PC-9 (cell line): ENCODE measurements at regions not wholly inside any gene's neighbourhood (a gene's known extent, or its start where the extent isn't known, plus 50 kb on each side); places are given as distances from the start of the nearest gene placed in this dataset.

Experiments
- BruUV-seq: library from RNA; stranded (reverse); fragments of 400-500 nt; replicated peaks from 2 replicates; lab custom pipeline; 2021; lab: Mats Ljungman, UMichigan
- CTCF ChIA-PET: fragments of 300-600 bp; sonication (Branson Sonifier 250); formaldehyde crosslinking; loops from one replicate; lab custom pipeline; 2022; ENCODE audit warnings: antibody characterized with exemption; lab: Charles Lee
- POLR2A ChIA-PET: fragments of 300-600 bp; sonication (Branson Sonifier 250); formaldehyde crosslinking; loops from one replicate; lab custom pipeline; 2022; ENCODE audit warnings: antibody characterized with exemption; ENCODE audit not compliant: unreplicated experiment; lab: Charles Lee
- DNase-seq, 2 experiments: peaks; one replicate each; pipeline versions ENCODE4 v3.0.0 to v3.0.0-alpha.2; 2015 to 2022; ENCODE audit warnings: mixed read lengths in 1 of 2
- H2AFZ ChIP-seq: fragments of 200-600 bp; sonication (generic); 2 replicates; pipeline ENCODE4 v1.8.1; 2017; ENCODE audit warnings: antibody characterized with exemption
- H3F3A ChIP-seq: fragments of 200-600 bp; sonication (generic); 2 replicates; pipeline ENCODE4 v1.8.1; 2017; ENCODE audit warnings: antibody characterized with exemption, mild to moderate bottlenecking, low read depth; ENCODE audit not compliant: insufficient read depth
- H3K27ac ChIP-seq: fragments of 200-600 bp; sonication (generic); 2 replicates; pipeline ENCODE4 v1.6.1; 2016; ENCODE audit warnings: mixed run types
- H3K27me3 ChIP-seq: fragments of 200-600 bp; sonication (generic); 2 replicates; pipeline ENCODE4 v1.6.1; 2016; ENCODE audit warnings: low read depth, mixed run types; ENCODE audit not compliant: insufficient read depth
- H3K36me3 ChIP-seq: fragments of 200-600 bp; sonication (generic); 2 replicates; pipeline ENCODE4 v1.6.1; 2016; ENCODE audit warnings: low read depth, mixed run types
- H3K4me1 ChIP-seq: fragments of 200-600 bp; sonication (generic); replicated peaks from 2 replicates; pipeline ENCODE4 v1.6.1; 2016; ENCODE audit warnings: mixed run types; ENCODE audit not compliant: insufficient read depth
- H3K4me2 ChIP-seq: fragments of 200-600 bp; sonication (generic); 2 replicates; pipeline ENCODE4 v1.6.1; 2017; ENCODE audit warnings: mixed run types
- H3K4me3 ChIP-seq: fragments of 200-600 bp; sonication (generic); 2 replicates; pipeline ENCODE4 v1.6.1; 2016; ENCODE audit warnings: mixed run types
- H3K79me2 ChIP-seq: fragments of 200-600 bp; sonication (generic); 2 replicates; pipeline ENCODE4 v1.6.1; 2017; ENCODE audit warnings: low read depth, mixed run types
- H3K9me2 ChIP-seq: fragments of 200-600 bp; sonication (generic); 2 replicates; pipeline ENCODE4 v1.8.1; 2017; ENCODE audit warnings: mild to moderate bottlenecking; ENCODE audit not compliant: insufficient read depth
- H3K9me3 ChIP-seq: fragments of 200-600 bp; sonication (generic); 2 replicates; pipeline ENCODE4 v1.8.1; 2016; ENCODE audit warnings: low read depth; ENCODE audit not compliant: insufficient read depth
- H4K20me1 ChIP-seq: fragments of 200-600 bp; sonication (generic); 2 replicates; pipeline ENCODE4 v1.8.1; 2017; ENCODE audit not compliant: insufficient read depth
- EZH2 ChIP-seq: fragments of 200-600 bp; sonication (generic); IDR thresholded peaks from 2 replicates; pipeline ENCODE4 v1.8.0; 2017; ENCODE audit warnings: antibody characterized with exemption, low read depth
- intact Hi-C: fragments of 100-400 bp; cut with micrococcal nuclease; formaldehyde crosslinking; loops from one replicate; pipeline ENCODE4 v1.10.0; 2022; ENCODE audit not compliant: unreplicated experiment
- TF ChIP-seq, protein P1 (sequence below): fragments of 200-600 bp; sonication (generic); conservative IDR thresholded peaks from 2 replicates; pipeline ENCODE4 v1.6.1; 2017; ENCODE audit warnings: mixed run types, antibody characterized with exemption, mild to moderate bottlenecking, moderate library complexity

DNA sequence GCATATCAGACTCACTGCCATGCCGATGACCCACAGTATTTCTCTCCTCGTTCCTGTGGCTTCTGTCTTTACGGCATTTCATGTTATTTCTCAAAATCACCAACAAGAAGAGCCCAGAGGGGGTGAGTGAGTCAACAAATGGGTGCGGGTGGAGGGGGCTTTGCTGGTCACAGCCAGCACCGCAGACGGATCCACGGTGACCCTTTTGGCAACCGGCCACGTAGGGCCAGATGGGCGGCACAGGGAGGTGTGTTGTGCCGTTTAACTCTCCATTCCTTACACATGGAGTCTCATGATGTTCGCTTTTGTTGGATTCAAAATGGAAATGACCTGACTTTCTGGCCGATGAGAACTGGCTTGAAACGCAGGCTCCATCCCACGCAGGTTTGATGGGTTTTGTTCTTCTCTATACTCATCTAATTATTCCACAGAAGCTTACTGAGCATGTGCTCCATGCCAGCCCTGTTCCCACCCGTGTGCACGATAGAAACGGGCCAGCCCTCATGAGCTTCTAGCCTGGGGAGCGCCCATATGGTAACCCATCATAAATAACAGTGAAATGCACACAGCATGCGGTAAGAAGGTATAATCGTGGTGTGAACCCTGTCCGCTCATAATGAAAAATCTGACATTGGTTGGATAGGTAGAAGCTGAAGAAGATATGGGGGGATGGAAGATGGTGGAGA is 319.9 kb downstream of the BRD1 start:
- intact Hi-C loops: no loop called here
- H2AFZ ChIP-seq: no peak overlapping the region
- no peaks in the 10 kb centered on the region for H3K79me2 ChIP-seq
- no peak for TF ChIP-seq EZH2
- TF ChIP-seq, protein P1, sequence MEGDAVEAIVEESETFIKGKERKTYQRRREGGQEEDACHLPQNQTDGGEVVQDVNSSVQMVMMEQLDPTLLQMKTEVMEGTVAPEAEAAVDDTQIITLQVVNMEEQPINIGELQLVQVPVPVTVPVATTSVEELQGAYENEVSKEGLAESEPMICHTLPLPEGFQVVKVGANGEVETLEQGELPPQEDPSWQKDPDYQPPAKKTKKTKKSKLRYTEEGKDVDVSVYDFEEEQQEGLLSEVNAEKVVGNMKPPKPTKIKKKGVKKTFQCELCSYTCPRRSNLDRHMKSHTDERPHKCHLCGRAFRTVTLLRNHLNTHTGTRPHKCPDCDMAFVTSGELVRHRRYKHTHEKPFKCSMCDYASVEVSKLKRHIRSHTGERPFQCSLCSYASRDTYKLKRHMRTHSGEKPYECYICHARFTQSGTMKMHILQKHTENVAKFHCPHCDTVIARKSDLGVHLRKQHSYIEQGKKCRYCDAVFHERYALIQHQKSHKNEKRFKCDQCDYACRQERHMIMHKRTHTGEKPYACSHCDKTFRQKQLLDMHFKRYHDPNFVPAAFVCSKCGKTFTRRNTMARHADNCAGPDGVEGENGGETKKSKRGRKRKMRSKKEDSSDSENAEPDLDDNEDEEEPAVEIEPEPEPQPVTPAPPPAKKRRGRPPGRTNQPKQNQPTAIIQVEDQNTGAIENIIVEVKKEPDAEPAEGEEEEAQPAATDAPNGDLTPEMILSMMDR: no peak
- no peaks in the 10 kb centered on the region; the same call in 1 of the 2 replicates for H3K9me3 ChIP-seq
- ChIA-PET POLR2A (no interaction called here), CTCF (no interaction called here)
- H3F3A ChIP-seq: peaks cover under 1% of the 10 kb centered on the region; the same call in 1 of the 2 replicates
- DNase-seq: no peak
- H3K9me2 ChIP-seq: no peaks in the 10 kb centered on the region
- BruUV-seq: no TSS peak
- H3K4me3 ChIP-seq: no peak overlapping the region
- peaks cover under 1% of the 10 kb centered on the region; the same call in 1 of the 2 replicates for H3K27me3 ChIP-seq
- no peaks in the 10 kb centered on the region for H4K20me1 ChIP-seq
- H3K4me1 ChIP-seq: peaks cover 20% of the 10 kb centered on the region
- H3K36me3 ChIP-seq: no peaks in the 10 kb centered on the region
- H3K27ac ChIP-seq: no peak overlapping the region
- H3K4me2 ChIP-seq: no peak overlapping the region

GRCh38 chr22:49506010-49506400 is 321.7 kb downstream of the BRD1 start:
- TF ChIP-seq, protein P1: no peak
- TF ChIP-seq EZH2: no peak
- ChIA-PET CTCF (no interaction called here), POLR2A (no interaction called here)
- Histone ChIP-seq H3K4me3 (no peak overlapping the region), H3K27ac (no peak overlapping the region), H2AFZ (no peak overlapping the region), H3K27me3 (no peaks in the 10 kb centered on the region), H3K9me2 (no peaks in the 10 kb centered on the region), H3K4me1 (peaks cover 37% of the 10 kb centered on the region), H4K20me1 (no peaks in the 10 kb centered on the region), H3K36me3 (no peaks in the 10 kb centered on the region), H3F3A (peaks cover 12% of the 10 kb centered on the region; the same call in 1 of the 2 replicates), H3K79me2 (no peaks in the 10 kb centered on the region), H3K9me3 (no peaks in the 10 kb centered on the region; the same call in 1 of the 2 replicates), H3K4me2 (no peak overlapping the region)
- BruUV-seq: no TSS peak
- intact Hi-C loops: no loop called here
- no peak for DNase-seq

DNA sequence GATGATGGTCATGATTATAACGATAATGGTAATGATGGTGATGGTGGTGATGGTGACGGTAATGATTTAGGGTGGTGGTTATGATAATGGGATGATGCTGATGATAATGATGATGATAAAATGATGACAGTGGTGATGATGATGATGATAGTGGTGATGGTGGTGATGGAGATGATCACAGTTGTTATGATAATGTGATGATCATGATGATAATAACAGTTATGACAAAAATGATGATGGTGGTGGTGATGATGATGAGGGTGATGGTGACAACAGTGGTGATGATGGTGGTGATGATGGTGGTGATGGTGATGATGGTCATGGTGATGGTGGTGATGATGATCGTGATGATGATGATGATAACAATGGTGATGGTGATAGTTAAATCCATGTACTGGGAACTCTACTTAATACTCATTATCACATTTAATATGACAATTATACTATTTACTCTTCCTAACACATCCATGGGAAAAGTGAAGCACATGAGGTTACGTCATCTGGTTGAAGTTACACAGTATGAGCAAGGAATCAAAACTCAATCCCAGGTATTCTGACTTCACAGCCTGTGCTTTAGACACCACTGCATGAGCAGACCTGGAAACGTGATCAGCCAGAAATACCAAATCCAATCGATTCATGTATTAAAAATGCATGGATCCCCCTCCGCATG is 322.2 kb downstream of the BRD1 start:
- ChIA-PET CTCF (no interaction called here), POLR2A (no interaction called here)
- H4K20me1 ChIP-seq: no peaks in the 10 kb centered on the region
- no peaks in the 10 kb centered on the region for H3K79me2 ChIP-seq
- no peaks in the 10 kb centered on the region for H3K27me3 ChIP-seq
- H3K27ac ChIP-seq: no peak overlapping the region
- no TSS peak for BruUV-seq
- H3K9me2 ChIP-seq: no peaks in the 10 kb centered on the region
- intact Hi-C loops: no loop called here
- DNase-seq: no peak
- H3K9me3 ChIP-seq: no peaks in the 10 kb centered on the region; the same call in 1 of the 2 replicates
- TF ChIP-seq, protein P1: no peak
- TF ChIP-seq EZH2: no peak
- H3K4me2 ChIP-seq: no peak overlapping the region
- H3K36me3 ChIP-seq: no peaks in the 10 kb centered on the region
- no peak overlapping the region for H3K4me3 ChIP-seq
- H3F3A ChIP-seq: peaks cover 12% of the 10 kb centered on the region; the same call in 1 of the 2 replicates
- peaks cover 37% of the 10 kb centered on the region for H3K4me1 ChIP-seq
- H2AFZ ChIP-seq: no peak overlapping the region
